IMR-90 (cell line): ENCODE measurements at regions not wholly inside any gene's neighbourhood (a gene's known extent, or its start where the extent isn't known, plus 50 kb on each side); places are given as distances from the start of the nearest gene placed in this dataset.

Experiments used
- ATAC-seq: fragments of 200-7000 bp; cut with Tn5 transposase; 2 replicates; pipeline ENCODE4 v1.9.1; 2020; ENCODE audit warnings: low read depth, mild to moderate bottlenecking, moderate library complexity
- BruUV-seq: library from RNA; stranded (reverse); fragments of 400-500 nt; replicated peaks from 2 replicates; lab custom pipeline; 2021; lab: Mats Ljungman, UMichigan
- CTCF ChIA-PET: fragments of 300-600 bp; formaldehyde crosslinking; extraction: SDS; loops from one replicate; lab custom pipeline; 2021; ENCODE audit warnings: antibody characterized with exemption; lab: Yijun Ruan, JAX
- POLR2A ChIA-PET: fragments of 300-600 bp; sonication (Branson Sonifier 250); formaldehyde crosslinking; loops from one replicate; lab custom pipeline; 2022; ENCODE audit warnings: antibody characterized with exemption; ENCODE audit not compliant: unreplicated experiment; lab: Charles Lee
- DNase-seq: peaks from one replicate; pipeline ENCODE4 v3.0.0; 2013
- H2AFZ ChIP-seq: replicated peaks from 2 replicates; pipeline ENCODE3; 2013; ENCODE audit warnings: low read length, mild to moderate bottlenecking; ENCODE audit not compliant: poor library complexity
- H2AK5ac ChIP-seq: 2 replicates; pipeline ENCODE4 v1.6.1; 2013; ENCODE audit warnings: low read depth, low read length, inconsistent platforms
- H2AK9ac ChIP-seq: replicated peaks from 2 replicates; pipeline ENCODE3; 2013; ENCODE audit warnings: mild to moderate bottlenecking, low read depth, low read length, moderate library complexity; ENCODE audit not compliant: poor library complexity
- H2BK120ac ChIP-seq: 2 replicates; pipeline ENCODE4 v1.6.1; 2013; ENCODE audit warnings: low read depth, low read length, inconsistent platforms
- H2BK15ac ChIP-seq: 3 replicates; pipeline ENCODE4 v1.6.1; 2013; ENCODE audit warnings: low read depth, low read length, inconsistent platforms
- H2BK20ac ChIP-seq: 2 replicates; pipeline ENCODE4 v1.6.1; 2013; ENCODE audit warnings: low read depth, mild to moderate bottlenecking, inconsistent platforms, low read length, moderate library complexity
- H2BK5ac ChIP-seq: 2 replicates; pipeline ENCODE4 v1.6.1; 2013; ENCODE audit warnings: mild to moderate bottlenecking, low read depth, low read length, inconsistent platforms; ENCODE audit not compliant: poor library complexity, severe bottlenecking
- H3K14ac ChIP-seq: replicated peaks from 2 replicates; pipeline ENCODE4 v1.6.1; 2013; ENCODE audit warnings: low read depth, low read length, inconsistent platforms
- H3K18ac ChIP-seq: 2 replicates; pipeline ENCODE4 v1.6.1; 2013; ENCODE audit warnings: low read depth, low read length, control low read depth
- H3K23ac ChIP-seq: 2 replicates; pipeline ENCODE4 v1.6.1; 2013; ENCODE audit warnings: low read depth, low read length, inconsistent platforms
- H3K27ac ChIP-seq: 2 replicates; pipeline ENCODE4 v1.5.1; 2013; ENCODE audit warnings: mild to moderate bottlenecking, control low read depth, low read length; ENCODE audit not compliant: insufficient read depth
- H3K27me3 ChIP-seq: 2 replicates; pipeline ENCODE4 v1.6.1; 2013; ENCODE audit warnings: low read length; ENCODE audit not compliant: control insufficient read depth, insufficient read depth
- H3K36me3 ChIP-seq: 2 replicates; pipeline ENCODE4 v1.6.1; 2013; ENCODE audit warnings: low read length, mixed read lengths; ENCODE audit not compliant: control insufficient read depth, insufficient read depth
- H3K4ac ChIP-seq: 2 replicates; pipeline ENCODE4 v1.6.1; 2013; ENCODE audit warnings: low read depth, low read length, inconsistent platforms
- H3K4me1 ChIP-seq: 2 replicates; pipeline ENCODE4 v1.6.1; 2013; ENCODE audit warnings: low read length, mixed read lengths; ENCODE audit not compliant: control insufficient read depth, insufficient read depth
- H3K4me2 ChIP-seq: 2 replicates; pipeline ENCODE4 v1.6.1; 2013; ENCODE audit warnings: low read depth, mild to moderate bottlenecking, control low read depth, low read length, moderate library complexity
- H3K4me3 ChIP-seq: 2 replicates; pipeline ENCODE4 v1.5.1; 2013; ENCODE audit warnings: low read depth, mild to moderate bottlenecking, control low read depth, low read length, moderate library complexity; ENCODE audit not compliant: insufficient read depth
- H3K56ac ChIP-seq: 2 replicates; pipeline ENCODE4 v1.6.1; 2013; ENCODE audit warnings: low read length, inconsistent platforms; ENCODE audit not compliant: insufficient read depth; ENCODE audit errors: extremely low read depth
- H3K79me1 ChIP-seq, 2 experiments: 2 replicates each; pipeline ENCODE4 v1.6.1; 2013; ENCODE audit warnings: low read length in 2 of 2, inconsistent platforms in 1 of 2, low read depth in 1 of 2
- H3K9ac ChIP-seq: 2 replicates; pipeline ENCODE4 v1.6.1; 2013; ENCODE audit warnings: low read depth, low read length, control low read depth
- H3K9me1 ChIP-seq: 2 replicates; pipeline ENCODE4 v1.6.1; 2013; ENCODE audit warnings: low read length, inconsistent platforms; ENCODE audit not compliant: insufficient read depth
- H3K9me3 ChIP-seq: 2 replicates; pipeline ENCODE4 v1.6.1; 2013; ENCODE audit warnings: low read length; ENCODE audit not compliant: control insufficient read depth, insufficient read depth
- H4K20me1 ChIP-seq: 2 replicates; pipeline ENCODE4 v1.6.1; 2013; ENCODE audit warnings: low read length, inconsistent platforms; ENCODE audit not compliant: insufficient read depth
- H4K5ac ChIP-seq: 2 replicates; pipeline ENCODE4 v1.6.1; 2013; ENCODE audit warnings: mild to moderate bottlenecking, low read depth, low read length, control low read depth
- H4K8ac ChIP-seq, 2 experiments: 2 replicates each; pipeline ENCODE4 v1.6.1; 2013; ENCODE audit warnings: low read depth in 2 of 2, low read length in 2 of 2, control low read depth in 1 of 2, inconsistent platforms in 1 of 2
- H4K91ac ChIP-seq: 2 replicates; pipeline ENCODE4 v1.6.1; 2013; ENCODE audit warnings: low read depth, low read length, inconsistent platforms; ENCODE audit not compliant: insufficient read depth
- BHLHE40 ChIP-seq: fragments of 150-350 bp; IDR thresholded peaks from 2 replicates; pipeline ENCODE4 v1.6.1; 2016; ENCODE audit warnings: mild to moderate bottlenecking, low read depth, low read length
- CEBPB ChIP-seq: IDR thresholded peaks from 2 replicates; pipeline ENCODE4 v1.6.1; 2012; ENCODE audit warnings: low read depth, low read length, improper control_type of control experiment
- CHD1 ChIP-seq: IDR thresholded peaks from 2 replicates; pipeline ENCODE4 v1.6.1; 2012; ENCODE audit warnings: low read depth, low read length, improper control_type of control experiment
- CTCF ChIP-seq: conservative IDR thresholded peaks from 2 replicates; pipeline ENCODE4 v1.5.1; 2012; ENCODE audit warnings: mild to moderate bottlenecking, low read depth, low read length, improper control_type of control experiment
- FOS ChIP-seq: fragments of 150-350 bp; IDR thresholded peaks from 2 replicates; pipeline ENCODE4 v1.6.1; 2016; ENCODE audit warnings: low read depth, low read length
- MAFK ChIP-seq: IDR thresholded peaks from 2 replicates; pipeline ENCODE4 v1.6.1; 2012; ENCODE audit warnings: low read depth, low read length, improper control_type of control experiment
- MAZ ChIP-seq: IDR thresholded peaks from 2 replicates; pipeline ENCODE4 v1.6.1; 2012; ENCODE audit warnings: low read depth, mild to moderate bottlenecking, low read length, improper control_type of control experiment, moderate library complexity, borderline replicate concordance
- MXI1 ChIP-seq: IDR thresholded peaks from 2 replicates; pipeline ENCODE4 v1.6.1; 2012; ENCODE audit warnings: low read depth, mild to moderate bottlenecking, low read length, moderate library complexity, borderline replicate concordance
- NFE2L2 ChIP-seq: fragments of 150-350 bp; IDR thresholded peaks from 2 replicates; pipeline ENCODE4 v1.6.1; 2016; ENCODE audit warnings: low read depth, mild to moderate bottlenecking, low read length
- POLR2A ChIP-seq: IDR thresholded peaks from 2 replicates; pipeline ENCODE4 v1.6.1; 2012; ENCODE audit warnings: mild to moderate bottlenecking, low read depth, low read length
- RAD21 ChIP-seq: IDR thresholded peaks from 2 replicates; pipeline ENCODE4 v1.6.1; 2012; ENCODE audit warnings: low read length, improper control_type of control experiment
- RCOR1 ChIP-seq: IDR thresholded peaks from 2 replicates; pipeline ENCODE4 v1.6.1; 2012; ENCODE audit warnings: mild to moderate bottlenecking, low read length, improper control_type of control experiment; ENCODE audit not compliant: insufficient replicate concordance
- RFX5 ChIP-seq: IDR thresholded peaks from 2 replicates; pipeline ENCODE4 v1.8.0; 2012; ENCODE audit warnings: low read depth, mild to moderate bottlenecking, low read length, moderate library complexity
- SMC3 ChIP-seq: fragments of 150-350 bp; IDR thresholded peaks from 2 replicates; pipeline ENCODE4 v1.6.1; 2016; ENCODE audit warnings: low read depth, mild to moderate bottlenecking, antibody characterized with exemption, low read length, moderate library complexity
- WGBS, 2 experiments: methylation state at CpG; one replicate each; pipeline versions ENCODE4 v1.1.5 to v1.1.7; 2013; ENCODE audit warnings: missing lambda C conversion rate in 2 of 2; ENCODE audit not compliant: insufficient read length in 1 of 2; ENCODE audit errors: extremely low coverage in 2 of 2; 5-methylcytosine and 5-hydroxymethylcytosine counted together
- dilution Hi-C: fragments of 300-500 bp; cut with HindIII; formaldehyde crosslinking; loops from one replicate; pipeline ENCODE4 v1.14.3; 2018; ENCODE audit warnings: low sequenced_read_pairs; ENCODE audit not compliant: unreplicated experiment
- in situ Hi-C: fragments of 300-500 bp; cut with MboI; formaldehyde crosslinking; loops from 3 replicates; pipeline ENCODE4 v1.14.3; 2019; ENCODE audit warnings: low sequenced_read_pairs, inconsistent platforms, mixed read lengths
- intact Hi-C: fragments of 100-400 bp; cut with micrococcal nuclease; formaldehyde crosslinking; loops from 2 replicates; pipeline ENCODE4 v1.10.0; 2022
- TF ChIP-seq, protein P1 (sequence below): fragments of 150-350 bp; IDR thresholded peaks from 2 replicates; pipeline ENCODE4 v1.6.1; 2016; ENCODE audit warnings: low read depth, mild to moderate bottlenecking, low read length, moderate library complexity, borderline replicate concordance
- TF ChIP-seq, protein P2 (sequence below): fragments of 150-350 bp; IDR thresholded peaks from 2 replicates; pipeline ENCODE4 v1.6.1; 2017; ENCODE audit warnings: mild to moderate bottlenecking, antibody characterized with exemption, low read length, low read depth

- H4K91ac ChIP-seq = no peak overlapping the region
- H3K14ac ChIP-seq = no peak overlapping the region
- H2AK5ac ChIP-seq = no peak overlapping the region
- intact Hi-C loops = no loop called here
- 20% methylated on average over 1 of the region's 4 CpGs; no CpG with 5 or more reads in 1 of the 2 experiments for WGBS, 2 experiments
- no peak overlapping the region for H3K27ac ChIP-seq
- H3K23ac ChIP-seq = no peak overlapping the region
- no peak overlapping the region for H3K9ac ChIP-seq
- no peak overlapping the region for H4K5ac ChIP-seq
- TF ChIP-seq MAZ (no peak), SMC3 (no peak), MAFK (no peak), RFX5 (no peak), NFE2L2 (no peak), FOS (no peak), BHLHE40 (no peak), RAD21 (no peak), MXI1 (no peak), POLR2A (no peak), RCOR1 (no peak), CTCF (no peak), CHD1 (no peak), CEBPB (no peak)
- TF ChIP-seq, protein P1, sequence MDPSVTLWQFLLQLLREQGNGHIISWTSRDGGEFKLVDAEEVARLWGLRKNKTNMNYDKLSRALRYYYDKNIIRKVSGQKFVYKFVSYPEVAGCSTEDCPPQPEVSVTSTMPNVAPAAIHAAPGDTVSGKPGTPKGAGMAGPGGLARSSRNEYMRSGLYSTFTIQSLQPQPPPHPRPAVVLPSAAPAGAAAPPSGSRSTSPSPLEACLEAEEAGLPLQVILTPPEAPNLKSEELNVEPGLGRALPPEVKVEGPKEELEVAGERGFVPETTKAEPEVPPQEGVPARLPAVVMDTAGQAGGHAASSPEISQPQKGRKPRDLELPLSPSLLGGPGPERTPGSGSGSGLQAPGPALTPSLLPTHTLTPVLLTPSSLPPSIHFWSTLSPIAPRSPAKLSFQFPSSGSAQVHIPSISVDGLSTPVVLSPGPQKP = no peak
- TF ChIP-seq, protein P2, sequence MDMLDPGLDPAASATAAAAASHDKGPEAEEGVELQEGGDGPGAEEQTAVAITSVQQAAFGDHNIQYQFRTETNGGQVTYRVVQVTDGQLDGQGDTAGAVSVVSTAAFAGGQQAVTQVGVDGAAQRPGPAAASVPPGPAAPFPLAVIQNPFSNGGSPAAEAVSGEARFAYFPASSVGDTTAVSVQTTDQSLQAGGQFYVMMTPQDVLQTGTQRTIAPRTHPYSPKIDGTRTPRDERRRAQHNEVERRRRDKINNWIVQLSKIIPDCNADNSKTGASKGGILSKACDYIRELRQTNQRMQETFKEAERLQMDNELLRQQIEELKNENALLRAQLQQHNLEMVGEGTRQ = no peak
- no peak overlapping the region for H3K4me2 ChIP-seq
- H2BK20ac ChIP-seq = 0 out of 2 replicates have a peak overlapping the region, but pooled peaks have one; percentile 53
- H4K20me1 ChIP-seq = no peaks in the 10 kb centered on the region
- H2BK5ac ChIP-seq = no peak overlapping the region
- dilution Hi-C loops = no loop called here
- H3K36me3 ChIP-seq = no peaks in the 10 kb centered on the region
- H3K56ac ChIP-seq = no peak overlapping the region
- no peaks in the 10 kb centered on the region for H3K79me1 ChIP-seq
- in situ Hi-C loops = no loop called here
- H2BK120ac ChIP-seq = peak overlapping the region; percentile 19
- H4K8ac ChIP-seq = peak overlapping the region in 1 of 2 experiments; percentile 47; a peak in 1 of 4 replicates
- H3K27me3 ChIP-seq = no peaks in the 10 kb centered on the region
- BruUV-seq = no TSS peak
- no peak overlapping the region for H2AK9ac ChIP-seq
- DNase-seq (peak; percentile 47), ATAC-seq (peak; percentile 72)
- POLR2A ChIA-PET = no interaction called here
- no peak overlapping the region for H3K4me3 ChIP-seq
- H3K9me1 ChIP-seq = no peaks in the 10 kb centered on the region
- no peak overlapping the region for H2BK15ac ChIP-seq
- H3K9me3 ChIP-seq = no peaks in the 10 kb centered on the region
- H3K4me1 ChIP-seq = no peaks in the 10 kb centered on the region
- H3K18ac ChIP-seq = no peak overlapping the region
- peak overlapping the region; percentile 52 for H3K4ac ChIP-seq
- CTCF ChIA-PET = no interaction called here
- H2AFZ ChIP-seq = no peak overlapping the region
These were observed 376.7 kb downstream of the GPM6A start for GRCh38 chr4:175435381-175435783.
